HG02759 (cell line): ENCODE measurements at regions not wholly inside any gene's neighbourhood (a gene's known extent, or its start where the extent isn't known, plus 50 kb on each side); places are given as distances from the start of the nearest gene placed in this dataset.

Source experiments
- ATAC-seq: cut with Tn5 transposase; IDR thresholded peaks from one replicate; pipeline ENCODE4 v1.9.1; 2021; ENCODE audit warnings: mild to moderate bottlenecking, moderate library complexity; ENCODE audit not compliant: unreplicated experiment

- no peak for ATAC-seq
Observed at GRCh38 chr14:48914921-48915320, 671.3 kb downstream of the RPS29 start.

DNA sequence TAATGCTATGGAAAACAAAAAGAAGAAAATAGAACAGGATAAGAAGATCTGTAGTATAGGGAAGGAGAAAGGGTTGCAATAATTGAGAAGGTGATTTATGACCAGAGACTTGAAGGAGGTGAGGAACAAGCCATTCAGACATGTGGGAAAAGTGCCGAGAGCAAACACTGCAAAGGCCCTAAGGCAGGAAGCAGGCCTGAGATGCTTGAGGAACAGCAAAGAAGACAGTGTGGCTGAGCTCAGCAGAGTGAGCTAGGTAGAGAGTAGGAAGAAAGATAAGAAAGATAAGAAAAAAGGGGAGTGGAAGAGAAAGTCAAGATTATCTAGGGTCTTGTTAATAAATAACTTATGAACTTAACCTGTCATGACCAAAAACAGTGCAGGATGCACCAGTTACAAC is 671.8 kb downstream of the RPS29 start:
- no peak for ATAC-seq

DNA sequence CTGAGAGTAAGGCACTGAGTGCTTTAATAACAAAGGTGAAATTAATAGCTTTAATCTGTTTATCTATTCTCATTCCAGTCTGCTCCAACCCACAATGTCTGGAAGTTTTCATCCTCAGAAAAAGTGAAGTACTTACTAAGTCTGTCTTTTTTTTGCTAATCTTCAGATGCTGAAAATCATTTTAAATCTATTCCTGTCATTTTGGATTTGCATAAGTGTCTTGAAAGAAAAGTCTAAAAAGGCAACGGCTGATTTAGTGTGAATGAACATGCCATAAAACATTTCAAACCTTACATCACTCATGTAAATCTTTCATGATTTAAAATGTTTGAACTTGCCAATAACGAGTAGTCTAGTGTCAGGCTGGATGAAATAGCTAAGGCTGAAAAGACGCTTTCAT is 685.6 kb downstream of the RPS29 start:
- ATAC-seq = no peak

DNA sequence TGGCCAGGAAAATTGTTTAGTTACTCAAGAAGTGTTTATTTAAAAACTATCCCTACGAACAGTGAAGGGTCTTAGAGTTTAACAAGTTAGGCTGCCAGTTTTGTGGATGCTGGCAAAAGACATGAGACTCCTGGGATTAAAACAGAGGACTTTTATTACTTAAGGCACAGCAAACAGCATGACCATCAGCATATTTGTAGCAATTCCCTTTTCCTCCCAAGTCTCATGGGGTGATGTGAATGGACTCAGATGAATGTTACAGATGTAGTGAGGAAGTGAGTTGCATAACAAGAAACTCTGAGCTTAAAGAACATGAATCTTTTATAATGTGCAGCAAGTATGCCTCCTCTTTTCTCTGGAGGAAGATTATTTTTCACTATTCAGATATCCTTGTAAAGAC is 695.8 kb downstream of the RPS29 start:
- no peak for ATAC-seq

GRCh38 chr14:48876806-48877340 is 709.3 kb downstream of the RPS29 start:
- no peak for ATAC-seq

GRCh38 chr14:48874711-48875110 is 711.5 kb downstream of the RPS29 start:
- no peak for ATAC-seq

- no peak for ATAC-seq
Observed at GRCh38 chr14:48857366-48857765, 728.8 kb downstream of the RPS29 start.

DNA sequence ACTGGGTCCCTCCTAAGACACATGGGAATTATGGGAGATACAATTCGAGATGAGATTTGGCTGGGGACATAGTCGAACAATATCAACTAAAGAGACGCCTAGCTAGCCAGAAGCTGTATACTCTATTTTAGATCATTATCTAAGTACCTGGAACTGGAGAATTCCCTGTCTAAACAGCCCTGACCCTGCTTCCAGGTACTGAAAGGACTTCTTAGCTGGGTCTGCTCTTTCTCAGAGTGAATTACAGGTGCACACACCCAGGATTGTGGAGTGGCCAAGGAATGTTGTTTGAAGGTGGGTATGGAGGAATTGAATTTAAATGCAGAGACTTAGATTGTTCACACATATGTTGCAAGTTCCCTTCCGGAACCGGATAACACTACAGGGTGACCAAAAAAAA is 733.0 kb downstream of the RPS29 start:
- ATAC-seq = no peak

- no peak for ATAC-seq
Observed at GRCh38 chr14:48849741-48850322, 736.3 kb downstream of the RPS29 start.

DNA sequence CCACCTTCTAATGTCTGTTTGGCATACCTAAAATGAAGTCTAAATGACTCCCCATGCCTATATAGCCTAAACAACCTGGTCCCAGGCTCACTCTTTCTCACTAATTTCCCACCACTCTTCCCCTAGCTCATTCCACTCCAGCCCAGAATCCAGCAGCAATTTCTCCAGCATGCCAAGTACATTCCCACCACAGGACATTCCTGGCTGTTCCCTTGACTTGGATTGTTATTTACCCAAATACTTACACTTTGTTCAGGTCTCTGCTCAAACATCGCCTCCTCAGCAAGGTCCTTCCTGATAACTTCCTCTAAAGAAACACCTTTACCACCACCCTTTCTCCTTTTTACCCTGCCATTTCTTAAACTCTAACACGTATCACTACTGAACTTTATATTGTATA is 743.4 kb downstream of the RPS29 start:
- ATAC-seq = no peak

DNA sequence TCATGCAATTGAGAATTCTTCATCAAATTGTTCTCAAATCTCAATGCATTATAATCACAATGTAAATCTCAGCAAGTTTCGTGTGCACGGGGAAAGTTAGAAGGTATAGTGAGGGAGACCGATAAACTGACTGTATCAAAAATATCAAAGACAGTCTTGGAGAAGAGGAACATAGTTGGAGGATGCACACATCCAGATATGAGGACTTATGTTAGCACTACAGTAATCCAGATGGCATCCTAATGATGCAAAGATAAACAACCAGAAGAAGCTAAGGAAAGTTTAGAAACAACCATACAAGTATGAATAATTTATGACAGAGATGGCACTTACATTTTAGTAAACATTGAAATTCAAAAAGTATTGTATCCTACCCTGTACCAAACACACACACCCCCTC is 760.1 kb downstream of the RPS29 start:
- ATAC-seq = no peak

DNA sequence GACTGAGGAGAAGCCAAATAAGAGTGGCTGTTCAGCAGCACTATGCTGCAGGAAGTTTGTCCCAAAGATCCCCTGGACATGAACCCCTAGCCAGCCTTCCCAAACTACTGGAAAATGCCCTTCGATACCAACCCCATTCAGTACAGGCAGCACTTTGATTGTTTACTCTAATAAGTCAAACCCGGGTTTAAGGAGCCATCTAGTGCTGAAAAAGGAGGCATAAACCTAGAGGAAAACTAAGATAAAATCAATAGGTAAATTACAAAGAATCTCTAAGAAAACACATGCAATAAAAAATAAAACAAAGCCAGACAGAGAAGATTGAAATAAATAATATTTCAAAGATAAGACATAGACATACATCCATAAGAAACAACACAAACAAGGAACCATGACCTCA is 771.6 kb downstream of the RPS29 start:
- ATAC-seq = no peak

DNA sequence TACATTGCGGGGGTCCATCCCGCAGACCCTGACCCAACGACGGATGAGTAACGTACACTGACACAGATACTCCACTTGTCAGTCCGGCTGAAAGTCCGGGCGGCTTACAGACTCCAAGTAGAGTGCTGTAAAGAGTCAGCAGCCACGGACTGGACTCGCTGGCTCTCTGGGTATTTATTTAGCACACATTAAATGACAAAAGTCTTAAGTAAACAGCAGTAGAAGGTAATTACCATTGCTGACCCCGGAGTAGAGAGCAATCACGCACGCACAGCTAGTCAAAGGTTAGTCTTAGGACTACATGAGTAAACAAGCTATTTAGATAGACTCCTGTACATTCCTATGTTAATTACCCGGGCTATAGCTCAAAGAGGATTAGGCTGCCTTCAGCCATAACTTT is 780.9 kb downstream of the RPS29 start:
- no peak for ATAC-seq

DNA sequence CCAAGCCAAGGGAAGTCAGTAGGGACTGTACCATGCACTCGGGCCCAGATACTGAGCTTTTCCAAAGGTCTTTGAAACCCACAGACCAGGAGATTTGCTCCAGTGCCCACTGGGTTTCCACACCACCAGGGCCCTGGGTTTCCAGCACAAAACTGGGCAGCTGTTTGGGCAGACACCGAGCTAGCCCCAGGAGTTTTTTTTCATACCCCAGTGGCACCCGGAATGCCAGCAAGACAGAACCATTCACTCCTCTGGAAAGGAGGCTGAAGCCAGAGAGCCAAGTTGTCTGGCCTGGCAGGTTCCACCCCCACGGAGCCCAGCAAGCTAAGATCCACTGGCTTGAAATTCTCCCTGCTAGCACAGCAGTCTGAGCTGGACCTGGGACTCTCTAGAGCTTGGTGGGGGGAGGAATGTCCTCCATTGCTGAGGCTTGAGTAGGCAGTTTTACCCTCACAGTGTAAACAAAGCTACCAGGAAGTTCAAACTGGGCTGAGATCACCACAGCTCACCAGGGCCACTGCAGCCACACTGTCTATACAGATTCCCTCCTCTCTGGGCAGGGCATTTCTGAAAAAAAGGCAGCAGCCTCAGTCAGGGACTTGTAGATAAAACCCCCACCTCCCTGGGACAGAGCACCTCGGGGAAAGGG is 793.7 kb downstream of the RPS29 start:
- ATAC-seq = no peak

DNA sequence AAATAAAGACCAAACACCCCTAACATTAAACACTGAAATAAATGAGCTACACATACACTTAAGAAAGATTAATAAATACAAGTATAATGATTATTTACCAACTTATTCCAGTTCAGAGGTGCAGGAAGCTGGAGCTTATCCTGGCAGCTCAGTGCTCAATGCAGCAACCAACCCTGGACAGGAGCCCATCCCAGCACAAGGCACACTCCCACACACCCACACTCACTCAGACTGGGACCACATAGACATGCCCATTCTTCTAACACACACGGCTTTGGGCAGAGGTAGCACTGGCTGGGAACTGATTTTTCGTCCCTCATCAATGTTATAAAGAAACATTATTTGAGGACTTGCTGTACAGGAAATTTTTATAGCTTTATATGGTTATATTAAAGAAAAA is 797.4 kb downstream of the RPS29 start:
- no peak for ATAC-seq

GRCh38 chr14:48786498-48786897 is 799.7 kb downstream of the RPS29 start:
- no peak for ATAC-seq

GRCh38 chr14:48771717-48772116 is 814.5 kb downstream of the RPS29 start:
- ATAC-seq = no peak

DNA sequence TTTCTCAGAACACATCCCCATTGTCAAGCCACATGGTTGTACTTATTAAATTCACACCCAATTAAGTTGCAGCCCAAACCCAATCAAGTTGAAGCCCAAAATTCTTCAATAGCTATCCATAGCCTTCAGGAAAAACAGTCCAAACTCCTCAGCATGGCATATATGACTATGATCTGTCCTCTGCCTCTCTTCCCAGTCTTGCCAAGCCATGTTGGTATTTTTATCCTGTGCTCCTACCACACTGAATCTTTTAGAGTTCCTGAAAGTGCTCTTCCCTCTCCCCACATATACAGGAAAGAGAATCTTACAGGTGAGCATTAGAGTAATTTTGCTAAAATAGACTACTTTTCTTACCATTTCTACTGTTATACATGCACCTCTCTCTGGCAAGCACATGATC is 834.9 kb downstream of the RPS29 start:
- no peak for ATAC-seq

DNA sequence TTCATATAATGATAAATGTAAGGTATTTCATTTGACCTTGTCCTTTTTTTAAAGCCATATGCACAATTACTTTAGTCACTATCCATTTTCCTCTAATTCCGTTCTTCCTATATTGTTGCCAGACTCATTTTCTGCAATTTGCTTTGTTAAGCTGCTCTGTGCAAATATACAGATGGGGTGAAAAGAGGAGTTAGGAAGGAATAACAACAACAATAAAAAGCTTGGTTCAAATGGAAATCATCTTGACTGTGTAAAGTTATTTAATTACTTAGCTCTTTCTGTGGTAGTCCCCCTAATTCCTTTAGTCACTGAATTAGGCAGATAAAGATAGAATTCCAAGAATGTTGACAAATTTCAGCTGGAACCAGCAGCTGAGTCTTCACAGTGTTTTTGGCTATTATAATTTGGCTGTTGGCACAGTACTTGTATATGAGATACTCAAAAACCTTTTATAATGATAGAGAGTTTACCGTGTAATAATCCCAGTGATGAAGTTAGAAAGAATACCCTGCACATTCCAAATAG is 838.0 kb downstream of the RPS29 start:
- no peak for ATAC-seq

DNA sequence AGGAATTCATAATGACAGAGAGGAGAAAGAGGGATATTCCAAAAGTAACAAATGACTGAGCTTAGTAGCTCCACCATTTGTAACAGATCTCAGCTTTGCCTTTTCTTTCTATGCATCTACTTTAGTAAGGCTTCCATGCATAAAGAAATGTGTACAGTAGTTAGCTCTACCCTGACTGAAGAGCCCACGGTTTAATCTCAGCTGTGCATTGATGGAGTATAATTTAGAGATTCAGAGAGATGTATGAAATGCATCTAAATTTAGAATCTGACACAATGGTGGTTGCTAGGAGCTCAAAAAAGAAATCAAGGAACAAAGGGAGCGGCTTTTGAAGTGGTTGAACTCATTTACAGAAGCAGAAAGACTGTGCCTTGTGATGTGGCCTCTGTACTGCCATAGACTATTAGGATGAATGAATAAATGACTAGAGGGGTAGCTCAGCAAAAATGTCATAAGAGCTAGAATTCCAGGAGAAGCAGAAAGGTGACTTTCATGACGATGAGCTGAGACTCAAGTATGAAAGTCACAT is 838.6 kb downstream of the RPS29 start:
- ATAC-seq = no peak

DNA sequence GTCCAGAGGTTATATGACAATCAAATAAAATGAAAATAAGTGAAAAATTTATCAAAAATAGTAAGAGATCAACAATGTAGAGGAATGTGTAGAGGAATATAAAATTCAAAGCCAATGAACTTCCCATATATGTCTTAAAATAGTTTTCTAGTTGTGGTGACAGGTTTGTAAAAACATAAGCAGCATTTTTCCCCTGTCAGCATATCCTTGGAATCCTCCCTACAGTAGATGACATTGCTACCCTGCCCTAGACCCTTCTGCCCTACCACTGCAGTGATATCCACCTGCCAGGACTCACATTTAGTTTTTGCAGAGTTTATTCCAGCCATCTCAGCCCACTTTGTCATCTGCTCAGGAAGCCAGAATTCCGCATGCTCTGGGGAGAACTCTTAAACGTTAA is 842.0 kb downstream of the RPS29 start:
- ATAC-seq = no peak

- no peak for ATAC-seq
Observed at GRCh38 chr14:48738186-48738925, 847.8 kb downstream of the RPS29 start.
